DND-41 (cell line): ENCODE measurements at regions not wholly inside any gene's neighbourhood (a gene's known extent, or its start where the extent isn't known, plus 50 kb on each side); places are given as distances from the start of the nearest gene placed in this dataset.

Source experiments
- ATAC-seq: fragments of 200-7000 bp; cut with Tn5 transposase; 3 replicates; pipeline ENCODE4 v1.9.1; 2021; ENCODE audit warnings: low read depth; ENCODE audit not compliant: insufficient read depth
- DNase-seq: peaks from one replicate; pipeline ENCODE4 v3.0.0-alpha.2; 2020
- H2AFZ ChIP-seq: 2 replicates; pipeline ENCODE4 v1.6.0; 2012; ENCODE audit warnings: low read depth, low read length
- H3K27ac ChIP-seq: 2 replicates; pipeline ENCODE4 v1.5.1; 2012; ENCODE audit warnings: low read length, inconsistent platforms
- H3K27me3 ChIP-seq: fragments of 200-600 bp; sonication (generic); 2 replicates; pipeline ENCODE4 v1.6.0; 2012; ENCODE audit warnings: low read length, mild to moderate bottlenecking, inconsistent platforms; ENCODE audit not compliant: insufficient read depth, poor library complexity
- H3K36me3 ChIP-seq: 2 replicates; pipeline ENCODE4 v1.5.1; 2012; ENCODE audit warnings: low read length, inconsistent platforms; ENCODE audit not compliant: insufficient read depth
- H3K4me1 ChIP-seq: 2 replicates; pipeline ENCODE4 v1.5.1; 2012; ENCODE audit warnings: mild to moderate bottlenecking, low read length; ENCODE audit not compliant: insufficient read depth
- H3K4me2 ChIP-seq: 2 replicates; pipeline ENCODE4 v1.6.0; 2012; ENCODE audit warnings: mild to moderate bottlenecking, moderate library complexity, low read length, inconsistent platforms; ENCODE audit not compliant: insufficient read depth
- H3K4me3 ChIP-seq, 2 experiments: fragments of 200-600 bp in 1 of 2; shearing (Covaris generic) in 1 of 2; 2 replicates each; pipeline ENCODE4 v1.5.1; 2012 to 2016; ENCODE audit warnings: inconsistent platforms in 2 of 2, low read length in 2 of 2, mild to moderate bottlenecking in 2 of 2, low read depth in 1 of 2, moderate library complexity in 1 of 2
- H3K79me2 ChIP-seq: 2 replicates; pipeline ENCODE4 v1.6.0; 2012; ENCODE audit warnings: low read length, inconsistent platforms; ENCODE audit not compliant: insufficient read depth
- H3K9ac ChIP-seq: 2 replicates; pipeline ENCODE4 v1.6.0; 2012; ENCODE audit warnings: low read depth, mild to moderate bottlenecking, inconsistent platforms, low read length, moderate library complexity
- H3K9me3 ChIP-seq: 2 replicates; pipeline ENCODE4 v1.5.1; 2012; ENCODE audit warnings: low read length, moderate library complexity, mild to moderate bottlenecking, inconsistent platforms; ENCODE audit not compliant: insufficient read depth, severe bottlenecking
- H4K20me1 ChIP-seq: 2 replicates; pipeline ENCODE4 v1.6.0; 2012; ENCODE audit warnings: low read length; ENCODE audit not compliant: insufficient read depth
- EZH2 ChIP-seq: IDR thresholded peaks from 3 replicates; pipeline ENCODE4 v1.6.1; 2012; ENCODE audit warnings: borderline replicate concordance, low read depth, mild to moderate bottlenecking, moderate library complexity, low read length, inconsistent platforms; ENCODE audit not compliant: severe bottlenecking
- TF ChIP-seq, protein P1 (sequence below): IDR thresholded peaks from 2 replicates; pipeline ENCODE4 v1.5.1; 2012; ENCODE audit warnings: borderline replicate concordance, low read length, moderate library complexity, mild to moderate bottlenecking; ENCODE audit not compliant: poor library complexity, severe bottlenecking; ENCODE audit errors: extremely low read depth

DNA sequence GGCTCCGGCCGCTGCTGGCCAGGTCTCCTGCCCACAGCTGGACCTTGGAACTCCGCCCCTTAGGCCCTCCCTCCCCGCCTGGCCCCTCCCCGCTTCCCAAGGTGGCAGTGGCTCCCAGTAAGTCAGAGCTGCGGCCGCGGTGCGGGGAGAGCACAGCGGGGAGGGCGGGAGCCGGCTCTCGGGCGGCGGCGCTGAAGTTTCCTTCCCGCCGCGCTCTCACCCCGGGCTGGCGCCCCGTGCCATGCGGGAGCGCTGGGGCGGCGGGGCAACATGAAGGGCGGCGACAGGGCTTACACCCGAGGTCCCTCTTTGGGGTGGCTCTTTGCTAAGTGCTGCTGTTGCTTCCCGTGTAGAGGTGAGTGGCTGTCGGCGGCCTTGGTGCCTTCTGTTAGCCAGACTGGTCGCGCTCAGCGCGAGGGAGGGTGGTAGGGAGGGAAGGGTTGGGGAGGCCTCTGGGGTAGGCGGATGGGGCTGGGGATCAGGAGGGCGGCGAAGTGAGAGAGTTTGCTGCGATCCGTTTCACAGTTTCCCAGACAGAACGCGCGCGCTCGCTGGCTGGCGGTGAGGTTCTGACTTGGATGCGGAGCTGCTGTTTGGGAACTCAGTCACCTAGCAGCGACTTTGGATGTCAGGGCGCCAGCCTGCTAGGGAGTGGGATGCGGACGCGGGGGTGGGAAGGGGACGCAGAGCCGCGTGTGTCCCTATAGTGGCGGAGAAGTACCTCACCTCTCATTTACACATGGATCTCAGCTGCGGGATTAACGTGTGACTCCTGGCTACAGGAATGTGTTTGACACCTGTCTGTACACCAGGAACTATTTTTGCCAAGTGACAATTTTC, 145.5 kb upstream of the UMPS start:
- TF ChIP-seq, protein P1, sequence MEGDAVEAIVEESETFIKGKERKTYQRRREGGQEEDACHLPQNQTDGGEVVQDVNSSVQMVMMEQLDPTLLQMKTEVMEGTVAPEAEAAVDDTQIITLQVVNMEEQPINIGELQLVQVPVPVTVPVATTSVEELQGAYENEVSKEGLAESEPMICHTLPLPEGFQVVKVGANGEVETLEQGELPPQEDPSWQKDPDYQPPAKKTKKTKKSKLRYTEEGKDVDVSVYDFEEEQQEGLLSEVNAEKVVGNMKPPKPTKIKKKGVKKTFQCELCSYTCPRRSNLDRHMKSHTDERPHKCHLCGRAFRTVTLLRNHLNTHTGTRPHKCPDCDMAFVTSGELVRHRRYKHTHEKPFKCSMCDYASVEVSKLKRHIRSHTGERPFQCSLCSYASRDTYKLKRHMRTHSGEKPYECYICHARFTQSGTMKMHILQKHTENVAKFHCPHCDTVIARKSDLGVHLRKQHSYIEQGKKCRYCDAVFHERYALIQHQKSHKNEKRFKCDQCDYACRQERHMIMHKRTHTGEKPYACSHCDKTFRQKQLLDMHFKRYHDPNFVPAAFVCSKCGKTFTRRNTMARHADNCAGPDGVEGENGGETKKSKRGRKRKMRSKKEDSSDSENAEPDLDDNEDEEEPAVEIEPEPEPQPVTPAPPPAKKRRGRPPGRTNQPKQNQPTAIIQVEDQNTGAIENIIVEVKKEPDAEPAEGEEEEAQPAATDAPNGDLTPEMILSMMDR: no peak
- no peak for TF ChIP-seq EZH2
- H3K36me3 ChIP-seq: no peaks in the 10 kb centered on the region
- H3K27me3 ChIP-seq: peaks cover 12% of the 10 kb centered on the region
- H3K79me2 ChIP-seq: no peaks in the 10 kb centered on the region
- no peaks in the 10 kb centered on the region for H3K9me3 ChIP-seq
- no peak overlapping the region for H2AFZ ChIP-seq
- DNase-seq (no peak), ATAC-seq (no peak)
- no peak overlapping the region for H3K4me2 ChIP-seq
- H3K27ac ChIP-seq: no peak overlapping the region
- no peak overlapping the region for H3K4me3 ChIP-seq
- no peaks in the 10 kb centered on the region for H4K20me1 ChIP-seq
- H3K9ac ChIP-seq: no peak overlapping the region
- H3K4me1 ChIP-seq: no peaks in the 10 kb centered on the region

DNA sequence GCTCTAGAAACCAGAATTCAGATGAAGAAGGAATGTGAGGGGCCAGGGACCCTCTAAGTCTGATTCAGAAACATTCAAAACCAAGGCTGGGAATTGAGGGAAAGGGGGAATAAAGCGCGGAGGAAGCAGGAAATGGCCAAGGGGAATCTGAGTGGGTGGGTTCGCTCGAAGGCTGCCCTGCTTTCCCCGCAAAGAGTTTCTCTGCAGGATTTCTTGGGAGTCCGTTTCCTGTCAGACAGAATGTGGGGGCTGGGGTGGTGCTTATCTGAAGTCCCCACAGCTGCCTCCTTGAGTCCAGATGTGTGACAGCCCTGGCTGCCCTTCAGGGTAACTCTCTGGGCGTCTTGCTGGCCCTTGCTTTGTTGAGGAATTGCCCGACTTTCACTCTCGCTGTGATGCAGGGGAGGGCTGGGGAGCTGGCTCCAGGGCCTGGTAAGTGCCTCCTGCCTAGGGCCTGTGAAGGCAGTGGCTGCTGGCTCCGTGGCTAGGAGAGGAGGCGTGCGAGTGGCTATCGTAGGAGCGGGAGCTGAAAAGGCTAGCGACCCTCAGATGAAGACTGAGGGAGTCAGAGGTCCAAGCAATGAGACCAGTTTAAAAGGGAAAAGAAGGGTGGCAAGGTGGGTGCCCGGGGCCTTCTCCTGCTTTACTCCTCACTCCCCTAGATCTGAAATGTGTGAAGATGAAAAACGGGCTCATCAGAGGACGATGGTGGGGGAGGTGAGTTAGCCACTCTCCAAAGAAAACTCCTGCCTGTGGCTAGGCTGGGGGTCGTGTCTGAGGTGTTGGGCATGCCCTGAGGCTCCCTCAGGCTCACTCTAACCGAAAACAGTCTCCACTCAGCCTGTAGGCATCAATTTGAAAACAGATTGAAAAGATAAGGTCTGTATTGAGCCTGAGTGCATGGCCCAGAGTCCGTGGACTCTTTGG, 143.9 kb upstream of the UMPS start:
- no peaks in the 10 kb centered on the region for H4K20me1 ChIP-seq
- no peak overlapping the region for H3K4me2 ChIP-seq
- H3K4me1 ChIP-seq: no peaks in the 10 kb centered on the region
- no peaks in the 10 kb centered on the region for H3K9me3 ChIP-seq
- H3K27me3 ChIP-seq: peaks cover 12% of the 10 kb centered on the region
- no peak for DNase-seq
- H3K4me3 ChIP-seq: no peak overlapping the region
- no peak for TF ChIP-seq EZH2
- TF ChIP-seq, protein P1: no peak
- no peak overlapping the region for H3K27ac ChIP-seq
- H2AFZ ChIP-seq: no peak overlapping the region
- ATAC-seq: no peak
- no peaks in the 10 kb centered on the region for H3K79me2 ChIP-seq
- H3K9ac ChIP-seq: no peak overlapping the region
- H3K36me3 ChIP-seq: no peaks in the 10 kb centered on the region

DNA sequence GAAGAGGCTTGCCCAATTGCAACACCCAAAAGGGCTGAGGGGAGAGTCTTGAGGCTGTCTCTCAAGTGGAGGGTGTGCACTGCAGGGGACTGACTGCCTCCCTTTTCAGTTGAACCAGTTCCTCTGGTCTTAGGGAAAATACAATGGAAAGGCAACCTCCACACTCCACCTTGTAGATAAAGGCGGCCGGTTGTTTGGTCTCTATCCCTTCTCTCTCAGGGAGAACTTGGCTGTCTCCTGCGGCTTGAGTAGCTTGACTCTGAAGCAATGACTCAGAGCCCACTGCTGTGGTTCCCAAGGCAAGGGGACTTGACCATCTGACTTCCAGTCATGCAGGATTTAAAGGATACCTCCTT, 143.2 kb upstream of the UMPS start:
- Histone ChIP-seq H4K20me1 (no peaks in the 10 kb centered on the region), H2AFZ (no peak overlapping the region), H3K79me2 (no peaks in the 10 kb centered on the region), H3K9me3 (no peaks in the 10 kb centered on the region), H3K9ac (no peak overlapping the region), H3K4me3 (no peak overlapping the region), H3K27ac (no peak overlapping the region), H3K4me1 (no peaks in the 10 kb centered on the region), H3K27me3 (peaks cover 12% of the 10 kb centered on the region), H3K36me3 (no peaks in the 10 kb centered on the region), H3K4me2 (no peak overlapping the region)
- TF ChIP-seq EZH2: no peak
- TF ChIP-seq, protein P1: no peak
- no peak for ATAC-seq
- DNase-seq: no peak
